Activated CD4-positive, alpha-beta T cell treated with anti-CD3 and anti-CD28 coated beads, Interleukin-2, amount 50 U/mL, for 48 hours (primary cell): ENCODE measurements at regions not wholly inside any gene's neighbourhood (a gene's known extent, or its start where the extent isn't known, plus 50 kb on each side); places are given as distances from the start of the nearest gene placed in this dataset.

ENCODE experiments used
- DNase-seq, 2 experiments: peaks; one replicate each; pipeline ENCODE4 v3.0.0-alpha.2; 2020

- no peak for DNase-seq
These were observed 182.8 kb downstream of the RBM43 start for GRCh38 chr2:151078889-151079288.

DNA sequence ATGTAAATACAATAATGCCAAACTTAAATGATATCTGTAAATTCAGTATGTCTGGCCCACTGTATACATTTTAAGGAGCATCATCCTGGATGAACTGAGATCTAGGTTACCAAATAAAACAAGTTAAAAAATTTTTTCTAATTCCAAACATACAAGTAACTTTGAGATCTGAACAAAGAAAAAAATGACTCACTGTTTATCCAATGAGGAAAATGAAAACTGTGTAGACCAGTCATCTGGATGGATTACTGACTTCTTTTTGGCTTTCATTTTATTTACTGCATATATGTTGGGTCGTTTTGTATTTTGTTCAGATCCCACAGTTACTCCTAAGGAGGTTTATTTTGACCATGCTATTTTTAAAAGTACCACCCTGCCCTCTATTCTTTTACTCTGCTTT, 189.8 kb downstream of the RBM43 start:
- DNase-seq, result no peak

DNA sequence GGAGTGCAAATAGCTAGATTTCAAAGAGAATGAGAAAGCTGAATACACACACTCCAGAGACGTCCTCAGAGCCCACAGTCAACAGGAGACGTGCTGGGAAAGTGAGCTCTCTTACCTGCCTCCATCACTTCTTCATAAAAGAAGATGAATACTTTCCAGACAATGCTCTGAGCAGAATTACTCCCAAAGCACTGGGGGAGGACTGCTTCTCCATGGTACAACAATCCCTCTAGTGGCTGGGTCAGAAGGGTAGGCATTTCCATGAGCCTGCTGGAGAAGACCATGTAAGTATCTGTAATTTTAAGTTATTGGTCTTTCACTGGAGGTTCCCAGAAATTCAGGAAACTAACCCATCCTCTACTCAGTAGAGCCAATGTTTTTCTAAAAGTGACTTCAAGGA, 190.3 kb downstream of the RBM43 start:
- DNase-seq, result no peak

DNA sequence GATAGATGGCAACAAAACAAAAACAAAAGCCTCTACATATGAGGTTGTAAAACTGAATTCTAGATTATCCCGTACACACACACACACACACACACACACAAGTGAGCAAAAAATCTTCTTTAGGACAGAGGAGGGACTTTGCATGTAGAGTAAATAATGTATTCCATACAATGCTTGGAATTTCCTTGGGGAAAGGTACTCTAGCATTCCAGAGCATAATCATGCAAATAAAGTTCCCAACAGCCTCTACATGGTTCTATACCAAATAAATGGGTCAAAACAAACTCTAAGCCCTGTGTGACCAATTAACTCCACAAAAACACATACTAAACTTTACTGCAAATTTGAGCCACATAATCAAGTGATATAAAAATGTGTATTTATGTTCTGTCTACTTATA, 191.4 kb downstream of the RBM43 start:
- DNase-seq, result no peak

DNA sequence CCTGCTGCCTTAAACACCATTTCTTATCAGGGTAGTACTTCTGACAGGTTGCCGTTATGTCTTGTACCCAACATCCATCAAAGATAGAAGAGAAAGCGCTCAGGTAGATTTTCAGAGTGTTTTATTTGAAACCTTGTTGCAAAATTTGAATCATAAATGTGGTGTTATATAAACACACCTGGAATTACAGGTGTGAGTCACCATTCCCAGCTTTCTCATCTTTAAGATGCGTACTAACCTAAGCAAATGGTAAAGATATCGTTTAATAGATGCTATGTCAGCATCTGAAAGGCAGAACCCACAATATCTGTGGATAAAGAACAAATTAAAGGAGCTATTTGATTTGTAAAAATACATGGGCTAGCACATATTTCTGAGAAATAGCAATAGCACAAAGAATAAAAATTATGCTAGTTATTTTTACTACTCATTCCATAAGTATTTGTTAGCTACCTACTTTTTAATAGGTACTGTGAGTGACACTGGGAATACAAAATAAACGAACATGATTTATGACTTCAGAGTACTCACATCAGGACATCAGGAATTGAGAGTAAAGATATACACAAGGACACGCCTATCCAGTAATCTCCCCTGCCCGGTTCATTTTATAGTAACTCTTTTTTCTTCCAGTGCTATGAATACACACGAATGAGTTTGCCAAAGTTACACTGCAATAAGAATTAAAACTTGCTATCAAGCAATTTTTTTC, 193.8 kb downstream of the RBM43 start:
- no peak for DNase-seq

- no peak for DNase-seq
These were observed 198.4 kb downstream of the RBM43 start for GRCh38 chr2:151063271-151063670.

DNA sequence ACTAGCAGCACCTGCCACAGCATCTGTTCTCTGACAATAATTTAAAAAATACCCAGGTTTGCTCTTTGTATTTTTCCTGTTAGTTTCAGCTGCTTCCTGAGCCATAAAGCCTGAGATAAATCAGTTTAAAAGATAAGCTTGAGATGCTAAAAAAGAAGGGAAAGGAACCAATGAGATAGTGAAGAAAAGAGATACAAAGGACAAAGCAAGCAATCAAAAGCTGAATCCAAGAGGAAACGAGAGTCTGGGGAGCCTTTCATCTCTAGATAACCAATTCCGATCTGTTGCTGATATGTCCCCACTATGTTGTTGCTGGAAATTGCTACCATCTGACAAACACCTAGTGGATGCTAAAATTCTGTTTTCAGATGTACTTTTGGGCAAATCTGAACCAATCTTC, 201.4 kb downstream of the RBM43 start:
- no peak for DNase-seq

DNA sequence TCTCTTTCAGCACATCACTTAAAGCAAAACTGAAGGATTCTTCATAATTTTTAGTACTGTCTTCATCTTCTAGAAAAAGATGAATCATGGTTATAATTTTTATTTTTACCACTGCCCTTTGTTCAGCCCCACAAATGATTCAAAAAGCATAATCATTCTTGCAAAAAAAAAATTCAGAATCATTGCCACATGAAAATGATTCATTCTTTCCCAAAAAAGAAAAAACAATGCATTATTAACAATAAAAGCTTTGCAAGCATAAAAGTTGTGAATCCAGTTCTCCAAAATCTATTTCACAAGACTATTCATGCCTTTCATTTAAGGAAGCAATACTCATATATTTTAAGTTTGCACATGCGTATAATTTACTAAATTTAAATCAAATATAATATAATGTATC, 204.8 kb downstream of the RBM43 start:
- DNase-seq, result no peak

DNA sequence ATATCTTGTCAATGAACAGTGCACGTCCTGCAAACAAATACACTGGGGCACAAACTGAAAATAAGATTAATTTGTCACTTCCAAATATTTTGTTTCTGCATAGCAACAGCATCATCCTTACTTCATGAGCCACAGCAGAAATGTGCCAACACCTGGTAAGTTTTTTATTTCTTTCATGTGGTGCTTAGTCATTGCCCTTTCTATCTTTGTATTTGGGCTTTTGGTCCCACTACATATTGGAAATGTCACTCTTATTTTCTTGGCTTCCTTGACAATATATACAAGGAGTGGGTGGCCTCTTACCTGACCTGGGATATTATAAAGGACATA, 208.0 kb downstream of the RBM43 start:
- DNase-seq, result no peak

GRCh38 chr2:151052850-151053660, 208.6 kb downstream of the RBM43 start:
- no peak for DNase-seq

DNA sequence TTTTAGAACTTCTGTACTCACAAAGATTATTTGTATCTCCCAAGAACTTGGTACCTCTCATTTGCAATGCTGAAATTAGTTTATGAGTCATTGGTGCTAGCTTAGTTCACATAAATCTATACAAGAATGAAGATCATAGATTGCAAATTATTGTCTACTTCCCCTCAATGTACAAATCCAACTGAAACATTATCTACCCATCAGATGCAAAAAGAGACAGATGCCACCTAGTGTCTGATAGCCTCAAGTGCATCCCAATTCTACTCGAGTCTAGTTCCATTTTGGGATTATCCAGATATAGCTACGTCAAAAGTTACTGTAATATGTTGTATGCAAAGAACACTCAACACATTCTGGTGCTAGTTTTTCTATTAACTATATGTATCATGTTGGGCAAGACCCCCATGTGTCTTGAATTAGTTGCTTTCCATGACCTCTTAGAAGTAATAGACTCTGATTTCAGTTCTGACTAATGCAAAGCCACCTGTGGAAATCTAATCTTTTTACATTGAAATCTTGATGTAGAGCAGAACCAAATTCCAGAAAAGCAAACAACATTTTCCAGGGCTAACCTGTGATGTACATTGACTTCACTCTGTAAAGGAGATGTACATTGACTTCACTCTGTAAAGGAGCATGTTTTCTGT, 210.0 kb downstream of the RBM43 start:
- DNase-seq, result peak; percentile 12 to 19

- no peak for DNase-seq
These were observed 211.9 kb downstream of the RBM43 start for GRCh38 chr2:151049746-151050145.

DNA sequence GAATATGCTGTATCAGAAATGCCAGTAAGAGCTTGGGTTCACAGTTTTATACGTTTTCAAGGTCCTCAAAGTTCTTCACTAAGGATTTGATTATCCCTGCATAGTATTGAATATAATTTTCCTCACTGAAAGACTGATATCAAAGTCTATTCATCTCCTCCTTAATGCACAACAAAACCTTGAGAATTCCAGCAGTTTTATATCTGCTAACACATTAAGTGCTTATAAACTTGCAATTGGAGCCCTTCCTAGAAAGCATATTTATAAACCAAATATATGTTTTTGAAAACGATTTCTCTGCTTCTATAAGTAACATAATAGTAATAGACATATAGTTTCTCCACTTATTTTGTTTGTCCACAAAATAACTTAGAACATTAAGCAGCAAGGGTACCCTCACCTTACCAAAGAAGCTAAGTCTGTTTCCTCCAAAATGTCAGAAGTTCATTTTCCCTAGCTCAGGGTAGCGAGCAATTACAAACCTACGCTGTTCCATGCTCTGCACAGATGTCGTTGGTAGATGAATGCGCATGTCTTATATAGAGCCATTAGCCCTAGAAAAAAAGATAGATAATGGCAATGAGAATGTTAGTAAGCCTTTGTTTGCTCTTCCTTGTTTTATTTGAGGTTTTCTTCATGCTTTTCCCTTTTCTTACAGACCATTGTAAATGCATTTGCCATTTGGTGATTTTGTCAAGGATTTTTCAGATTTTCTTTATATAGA, 213.2 kb downstream of the RBM43 start:
- DNase-seq, result no peak

GRCh38 chr2:151043484-151043883, 218.2 kb downstream of the RBM43 start:
- DNase-seq, result no peak

DNA sequence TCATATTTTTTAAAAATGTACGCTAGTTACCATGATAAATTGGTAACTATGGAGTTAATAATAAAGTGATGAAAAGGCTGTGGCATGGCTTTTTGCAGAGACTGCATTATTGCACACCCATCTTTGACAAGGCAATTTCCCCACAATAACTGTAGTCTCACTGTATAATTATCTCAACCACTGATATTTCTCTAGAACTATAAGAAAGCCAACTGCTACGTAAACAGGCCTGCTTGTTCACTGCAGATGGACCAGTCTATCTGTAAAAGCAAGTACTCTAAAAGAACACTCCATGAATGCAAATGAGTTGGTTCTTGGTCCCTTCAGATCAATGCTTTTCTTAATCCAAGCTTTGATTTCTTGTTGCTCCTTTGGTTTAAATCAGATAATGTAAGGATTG, 218.7 kb downstream of the RBM43 start:
- no peak for DNase-seq

- no peak for DNase-seq
These were observed 221.6 kb downstream of the RBM43 start for GRCh38 chr2:151040039-151040438.

GRCh38 chr2:151038516-151038915, 223.1 kb downstream of the RBM43 start:
- no peak for DNase-seq

GRCh38 chr2:151037434-151037833, 224.2 kb downstream of the RBM43 start:
- no peak for DNase-seq

DNA sequence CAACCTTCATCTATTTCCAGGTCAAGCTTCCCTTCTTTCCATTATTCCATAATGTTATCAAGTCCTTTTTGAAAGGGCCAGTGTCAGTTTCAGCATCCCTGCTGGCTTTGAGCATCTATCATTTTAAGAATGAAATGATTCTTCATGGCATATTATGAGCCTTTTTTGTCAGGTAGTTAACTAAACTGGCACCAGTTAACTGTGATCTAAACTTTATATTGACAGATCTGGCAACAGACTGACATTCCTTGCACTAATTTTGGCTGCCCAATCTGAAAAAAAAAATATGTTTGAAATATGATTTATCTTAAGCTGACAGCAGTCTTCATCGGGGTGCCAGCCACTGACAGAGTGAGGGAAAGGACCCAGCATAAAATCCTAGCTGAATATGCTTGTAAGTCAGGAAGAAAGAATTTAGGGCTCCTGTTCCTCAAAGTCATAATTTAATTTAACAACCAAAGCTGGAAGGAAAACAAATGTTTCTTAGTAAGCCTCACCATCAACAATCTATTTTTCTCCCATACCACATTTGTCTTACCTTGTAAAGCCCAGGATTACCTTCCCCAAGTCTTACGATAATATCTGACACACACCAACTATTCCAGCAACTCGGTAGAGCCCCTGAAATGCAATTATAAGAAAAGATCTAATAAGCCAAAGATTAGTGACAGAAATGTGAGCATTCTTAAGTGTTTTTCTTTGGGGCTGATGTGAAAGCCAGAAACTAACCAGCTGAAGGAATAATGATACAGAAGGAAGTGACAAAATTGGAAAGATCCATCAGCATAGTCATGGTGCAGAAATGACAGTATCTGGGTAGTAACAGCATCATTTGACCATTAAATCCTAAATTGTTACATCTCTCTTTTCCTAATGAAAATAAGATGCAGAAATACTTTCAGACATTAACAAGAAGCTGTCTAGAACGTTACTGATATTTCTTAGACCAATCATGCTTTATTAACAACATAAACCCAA, 228.1 kb downstream of the RBM43 start:
- no peak for DNase-seq

- no peak for DNase-seq
These were observed 228.9 kb downstream of the RBM43 start for GRCh38 chr2:151032741-151033191.

GRCh38 chr2:151030663-151031230, 230.9 kb downstream of the RBM43 start:
- peak in 1 of 2 experiments; percentile 4 for DNase-seq
